HG03571 (cell line): ENCODE measurements at regions not wholly inside any gene's neighbourhood (a gene's known extent, or its start where the extent isn't known, plus 50 kb on each side); places are given as distances from the start of the nearest gene placed in this dataset.

Source experiments
- ATAC-seq: cut with Tn5 transposase; IDR thresholded peaks from one replicate; pipeline ENCODE4 v1.9.1; 2021; ENCODE audit not compliant: unreplicated experiment

- ATAC-seq = no peak
These were observed 334.0 kb upstream of the CHD6 start for GRCh38 chr20:41952166-41952565.

GRCh38 chr20:41951615-41952014 is 333.4 kb upstream of the CHD6 start:
- no peak for ATAC-seq

GRCh38 chr20:41939659-41940058 is 321.5 kb upstream of the CHD6 start:
- no peak for ATAC-seq

- no peak for ATAC-seq
These were observed 320.2 kb upstream of the CHD6 start for GRCh38 chr20:41938353-41938752.

- ATAC-seq = no peak
These were observed 317.1 kb upstream of the CHD6 start for GRCh38 chr20:41935259-41935791.

GRCh38 chr20:41932431-41932830 is 314.3 kb upstream of the CHD6 start:
- no peak for ATAC-seq

GRCh38 chr20:41927655-41928054 is 309.5 kb upstream of the CHD6 start:
- no peak for ATAC-seq

- no peak for ATAC-seq
These were observed 309.0 kb upstream of the CHD6 start for GRCh38 chr20:41927189-41927588.

- no peak for ATAC-seq
These were observed 307.3 kb upstream of the CHD6 start for GRCh38 chr20:41925476-41925875.

- ATAC-seq = no peak
These were observed 305.4 kb upstream of the CHD6 start for GRCh38 chr20:41923624-41924023.

GRCh38 chr20:41913146-41913545 is 295.0 kb upstream of the CHD6 start:
- ATAC-seq = no peak

GRCh38 chr20:41910558-41910957 is 292.4 kb upstream of the CHD6 start:
- ATAC-seq = no peak

GRCh38 chr20:41905199-41905598 is 287.0 kb upstream of the CHD6 start:
- ATAC-seq = no peak

- ATAC-seq = no peak
These were observed 285.4 kb upstream of the CHD6 start for GRCh38 chr20:41903586-41903985.

GRCh38 chr20:41902346-41902745 is 284.2 kb upstream of the CHD6 start:
- ATAC-seq = no peak

GRCh38 chr20:41900201-41900691 is 282.1 kb upstream of the CHD6 start:
- ATAC-seq = no peak

GRCh38 chr20:41897708-41898107 is 279.5 kb upstream of the CHD6 start:
- no peak for ATAC-seq

GRCh38 chr20:41895241-41896032 is 277.3 kb upstream of the CHD6 start:
- no peak for ATAC-seq

GRCh38 chr20:41894255-41894963 is 276.2 kb upstream of the CHD6 start:
- no peak for ATAC-seq

GRCh38 chr20:41892031-41892430 is 273.9 kb upstream of the CHD6 start:
- ATAC-seq = no peak

GRCh38 chr20:41889844-41890224 is 271.7 kb upstream of the CHD6 start:
- no peak for ATAC-seq
